ENCODE measurements at regions not wholly inside any gene's neighbourhood (a gene's known extent, or its start where the extent isn't known, plus 50 kb on each side); places are given as distances from the start of the nearest gene placed in this dataset.

GRCh38 chr7:25680636-25681035 lies 452.4 kb upstream of the NPVF start:
- H3K9me3 ChIP-seq (ENCODE audit: control insufficient read depth, insufficient read depth, low read length): no peaks in the 10 kb centered on the region
- TF ChIP-seq, protein P1, sequence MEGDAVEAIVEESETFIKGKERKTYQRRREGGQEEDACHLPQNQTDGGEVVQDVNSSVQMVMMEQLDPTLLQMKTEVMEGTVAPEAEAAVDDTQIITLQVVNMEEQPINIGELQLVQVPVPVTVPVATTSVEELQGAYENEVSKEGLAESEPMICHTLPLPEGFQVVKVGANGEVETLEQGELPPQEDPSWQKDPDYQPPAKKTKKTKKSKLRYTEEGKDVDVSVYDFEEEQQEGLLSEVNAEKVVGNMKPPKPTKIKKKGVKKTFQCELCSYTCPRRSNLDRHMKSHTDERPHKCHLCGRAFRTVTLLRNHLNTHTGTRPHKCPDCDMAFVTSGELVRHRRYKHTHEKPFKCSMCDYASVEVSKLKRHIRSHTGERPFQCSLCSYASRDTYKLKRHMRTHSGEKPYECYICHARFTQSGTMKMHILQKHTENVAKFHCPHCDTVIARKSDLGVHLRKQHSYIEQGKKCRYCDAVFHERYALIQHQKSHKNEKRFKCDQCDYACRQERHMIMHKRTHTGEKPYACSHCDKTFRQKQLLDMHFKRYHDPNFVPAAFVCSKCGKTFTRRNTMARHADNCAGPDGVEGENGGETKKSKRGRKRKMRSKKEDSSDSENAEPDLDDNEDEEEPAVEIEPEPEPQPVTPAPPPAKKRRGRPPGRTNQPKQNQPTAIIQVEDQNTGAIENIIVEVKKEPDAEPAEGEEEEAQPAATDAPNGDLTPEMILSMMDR (IDR thresholded peaks at IDR 0.05; ENCODE audit: low read depth, low read length): no peak
- POLR2A ChIA-PET: no interaction called here
- H3K4me3 ChIP-seq (ENCODE audit: low read depth, low read length): no peak overlapping the region
- CTCF ChIA-PET: no interaction called here
- no peak overlapping the region for H3K27ac ChIP-seq (ENCODE audit: low read depth, low read length)
- H3K27me3 ChIP-seq (ENCODE audit: control insufficient read depth, insufficient read depth, low read length): peaks cover 2% of the 10 kb centered on the region
- no peak for DNase-seq (ENCODE audit: low read depth, low spot score)

GRCh38 chr7:25684360-25684759 lies 456.1 kb upstream of the NPVF start:
- ChIA-PET POLR2A (no interaction called here), CTCF (no interaction called here)
- TF ChIP-seq, protein P1 (IDR thresholded peaks at IDR 0.05; ENCODE audit: low read depth, low read length): no peak
- no peak for DNase-seq (ENCODE audit: low read depth, low spot score)
- Histone ChIP-seq H3K4me3 (ENCODE audit: low read depth, low read length) (no peak overlapping the region), H3K27ac (ENCODE audit: low read depth, low read length) (no peak overlapping the region), H3K9me3 (ENCODE audit: control insufficient read depth, insufficient read depth, low read length) (no peaks in the 10 kb centered on the region), H3K27me3 (ENCODE audit: control insufficient read depth, insufficient read depth, low read length) (peaks cover 4% of the 10 kb centered on the region)

GRCh38 chr7:25686493-25686892 lies 458.2 kb upstream of the NPVF start:
- no peak for DNase-seq (ENCODE audit: low read depth, low spot score)
- peaks cover 4% of the 10 kb centered on the region for H3K27me3 ChIP-seq (ENCODE audit: control insufficient read depth, insufficient read depth, low read length)
- ChIA-PET CTCF (no interaction called here), POLR2A (no interaction called here)
- H3K4me3 ChIP-seq (ENCODE audit: low read depth, low read length): no peak overlapping the region
- TF ChIP-seq, protein P1 (IDR thresholded peaks at IDR 0.05; ENCODE audit: low read depth, low read length): no peak
- no peaks in the 10 kb centered on the region for H3K9me3 ChIP-seq (ENCODE audit: control insufficient read depth, insufficient read depth, low read length)
- no peak overlapping the region for H3K27ac ChIP-seq (ENCODE audit: low read depth, low read length)

DNA sequence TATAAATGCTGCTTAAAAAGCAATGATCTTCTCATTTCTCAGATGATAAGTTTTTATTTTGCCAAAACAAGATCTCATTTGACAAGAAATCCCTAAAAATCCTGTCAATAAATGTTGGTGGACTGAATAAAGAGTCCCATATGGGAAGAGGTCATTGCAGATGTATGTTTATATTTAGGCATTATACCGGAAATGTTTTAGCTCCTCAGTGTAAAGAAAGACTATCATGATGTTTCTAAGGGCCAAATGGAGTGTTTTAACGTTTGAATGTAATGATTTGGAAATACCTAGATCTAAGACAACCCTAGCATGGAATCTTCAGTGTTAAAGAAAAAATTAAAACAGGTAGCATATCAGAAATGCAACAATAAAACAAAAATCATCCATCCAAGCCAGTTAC lies 457.8 kb upstream of the NFE2L3 start:
- no peaks in the 10 kb centered on the region for H3K9me3 ChIP-seq (ENCODE audit: control insufficient read depth, insufficient read depth, low read length)
- TF ChIP-seq, protein P1 (IDR thresholded peaks at IDR 0.05; ENCODE audit: low read depth, low read length): no peak
- ChIA-PET POLR2A (no interaction called here), CTCF (no interaction called here)
- H3K4me3 ChIP-seq (ENCODE audit: low read depth, low read length): no peak overlapping the region
- no peaks in the 10 kb centered on the region for H3K27me3 ChIP-seq (ENCODE audit: control insufficient read depth, insufficient read depth, low read length)
- H3K27ac ChIP-seq (ENCODE audit: low read depth, low read length): no peak overlapping the region
- DNase-seq (ENCODE audit: low read depth, low spot score): no peak

DNA sequence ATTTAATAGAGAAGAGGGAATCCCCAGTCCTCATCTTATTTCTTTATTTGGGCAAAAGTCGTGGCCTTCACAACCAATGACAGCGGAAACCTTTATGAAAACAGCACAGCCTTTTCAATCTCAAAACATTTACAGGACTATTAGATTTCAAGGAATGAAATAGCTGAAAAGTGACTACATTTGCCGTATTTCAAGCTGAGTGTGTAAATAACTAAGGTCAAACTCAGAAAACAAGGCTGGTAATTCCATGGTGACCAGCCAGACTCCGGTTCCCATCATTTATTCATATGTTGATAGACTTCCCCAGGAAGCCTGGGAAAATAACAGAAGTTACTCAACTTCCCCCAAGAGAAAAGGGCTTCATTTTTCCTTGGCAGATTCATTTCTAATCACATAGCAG lies 457.3 kb upstream of the NFE2L3 start:
- ChIA-PET POLR2A (no interaction called here), CTCF (no interaction called here)
- Histone ChIP-seq H3K9me3 (ENCODE audit: control insufficient read depth, insufficient read depth, low read length) (no peaks in the 10 kb centered on the region), H3K27me3 (ENCODE audit: control insufficient read depth, insufficient read depth, low read length) (no peaks in the 10 kb centered on the region), H3K4me3 (ENCODE audit: low read depth, low read length) (no peak overlapping the region), H3K27ac (ENCODE audit: low read depth, low read length) (no peak overlapping the region)
- TF ChIP-seq, protein P1 (IDR thresholded peaks at IDR 0.05; ENCODE audit: low read depth, low read length): no peak
- DNase-seq (ENCODE audit: low read depth, low spot score): no peak

All from AG04450 (cell line).